MM.1S (cell line): ENCODE measurements at regions not wholly inside any gene's neighbourhood (a gene's known extent, or its start where the extent isn't known, plus 50 kb on each side); places are given as distances from the start of the nearest gene placed in this dataset.
"Not testable (repeated sequence)": the region's sequence is repeated elsewhere in the genome, so short reads cannot be mapped to it uniquely, and the experiment has no call there.

Experiments
- DNase-seq: peaks from one replicate; pipeline ENCODE4 v3.0.0-alpha.2; 2015
- H2AFZ ChIP-seq: fragments of 300-600 bp; sonication (generic); 2 replicates; pipeline ENCODE4 v1.6.0; 2016; ENCODE audit warnings: antibody characterized with exemption, low read length
- H3F3A ChIP-seq: fragments of 300-600 bp; sonication (generic); 2 replicates; pipeline ENCODE4 v1.6.1; 2016; ENCODE audit warnings: mild to moderate bottlenecking, antibody characterized with exemption, low read length, moderate library complexity, mixed read lengths; ENCODE audit not compliant: insufficient read depth
- H3K27ac ChIP-seq: fragments of 300-600 bp; sonication (generic); 2 replicates; pipeline ENCODE4 v1.5.1; 2016; ENCODE audit warnings: mild to moderate bottlenecking, low read length
- H3K27me3 ChIP-seq: fragments of 300-600 bp; sonication (generic); replicated peaks from 2 replicates; pipeline ENCODE4 v1.6.0; 2016; ENCODE audit warnings: low read length; ENCODE audit not compliant: insufficient read depth
- H3K36me3 ChIP-seq: fragments of 300-600 bp; sonication (generic); replicated peaks from 2 replicates; pipeline ENCODE4 v1.6.1; 2016; ENCODE audit warnings: mild to moderate bottlenecking, low read length, mixed read lengths; ENCODE audit not compliant: insufficient read depth
- H3K4me1 ChIP-seq: fragments of 300-600 bp; sonication (generic); 2 replicates; pipeline ENCODE4 v1.6.1; 2016; ENCODE audit warnings: low read length, mixed read lengths
- H3K4me2 ChIP-seq: fragments of 300-600 bp; sonication (generic); 2 replicates; pipeline ENCODE4 v1.6.0; 2016; ENCODE audit warnings: low read depth, low read length
- H3K4me3 ChIP-seq: fragments of 300-600 bp; sonication (generic); 2 replicates; pipeline ENCODE4 v1.5.1; 2016; ENCODE audit warnings: low read length, mixed read lengths
- H3K79me2 ChIP-seq: fragments of 300-600 bp; sonication (generic); 2 replicates; pipeline ENCODE4 v1.6.1; 2016; ENCODE audit warnings: mixed run types, low read length, mixed read lengths
- H3K9ac ChIP-seq: fragments of 300-600 bp; sonication (generic); 2 replicates; pipeline ENCODE4 v1.6.1; 2016; ENCODE audit warnings: low read length, mixed read lengths
- H3K9me2 ChIP-seq: fragments of 300-600 bp; sonication (generic); replicated peaks from 2 replicates; pipeline ENCODE4 v1.6.1; 2016; ENCODE audit warnings: mild to moderate bottlenecking, low read length, mixed read lengths; ENCODE audit not compliant: insufficient read depth
- H3K9me3 ChIP-seq: fragments of 300-600 bp; sonication (generic); replicated peaks from 2 replicates; pipeline ENCODE4 v1.6.1; 2016; ENCODE audit warnings: mild to moderate bottlenecking, low read length, mixed read lengths; ENCODE audit not compliant: insufficient read depth
- H4K20me1 ChIP-seq: fragments of 300-600 bp; sonication (generic); 2 replicates; pipeline ENCODE4 v1.6.1; 2016; ENCODE audit warnings: mild to moderate bottlenecking, low read length, moderate library complexity, mixed read lengths; ENCODE audit not compliant: insufficient read depth
- CTCF ChIP-seq: fragments of 300-600 bp; sonication (generic); IDR thresholded peaks from 2 replicates; pipeline ENCODE4 v1.5.1; 2016; ENCODE audit warnings: antibody characterized with exemption, low read length, mixed read lengths

GRCh38 chr2:90235452-90235851, 1544.0 kb downstream of the RPIA start:
- not testable (repeated sequence) for H3K27ac ChIP-seq, H3K4me3 ChIP-seq, H3F3A ChIP-seq, H3K27me3 ChIP-seq, H3K9ac ChIP-seq, H3K9me2 ChIP-seq, H3K36me3 ChIP-seq, H3K79me2 ChIP-seq, H3K4me2 ChIP-seq, DNase-seq, H4K20me1 ChIP-seq, H3K9me3 ChIP-seq, H3K4me1 ChIP-seq, H2AFZ ChIP-seq

GRCh38 chr2:90237923-90238361, 1546.5 kb downstream of the RPIA start:
- not testable (repeated sequence) for H4K20me1 ChIP-seq, H3K4me3 ChIP-seq, H3K4me1 ChIP-seq, H2AFZ ChIP-seq, H3F3A ChIP-seq, H3K9ac ChIP-seq, H3K9me3 ChIP-seq, H3K9me2 ChIP-seq, H3K79me2 ChIP-seq, H3K36me3 ChIP-seq, H3K27ac ChIP-seq, H3K27me3 ChIP-seq, DNase-seq
- TF ChIP-seq CTCF: peak; percentile 51
- H3K4me2 ChIP-seq: peak overlapping the region; percentile 43; the same call in 1 of the 2 replicates

GRCh38 chr2:90238505-90239230, 1547.2 kb downstream of the RPIA start:
- H3F3A ChIP-seq, H3K9ac ChIP-seq, H3K27me3 ChIP-seq, H3K9me3 ChIP-seq, H4K20me1 ChIP-seq, H3K9me2 ChIP-seq, H3K36me3 ChIP-seq, H3K79me2 ChIP-seq, H3K4me2 ChIP-seq, H3K4me1 ChIP-seq, DNase-seq, H2AFZ ChIP-seq, H3K4me3 ChIP-seq, H3K27ac ChIP-seq: not testable (repeated sequence)

- not testable (repeated sequence) for H3K79me2 ChIP-seq, DNase-seq, H3K9ac ChIP-seq, H3F3A ChIP-seq, H3K4me2 ChIP-seq, H3K9me2 ChIP-seq, H4K20me1 ChIP-seq, H2AFZ ChIP-seq, H3K4me3 ChIP-seq, H3K4me1 ChIP-seq, H3K36me3 ChIP-seq, H3K27me3 ChIP-seq, H3K27ac ChIP-seq, H3K9me3 ChIP-seq
These were observed 1548.3 kb downstream of the RPIA start for GRCh38 chr2:90239769-90240168.

- DNase-seq, H3K4me3 ChIP-seq, H3K27ac ChIP-seq, H2AFZ ChIP-seq, H3K27me3 ChIP-seq, H3K4me2 ChIP-seq, H4K20me1 ChIP-seq, H3F3A ChIP-seq, H3K36me3 ChIP-seq, H3K9ac ChIP-seq, H3K79me2 ChIP-seq, H3K4me1 ChIP-seq, H3K9me3 ChIP-seq, H3K9me2 ChIP-seq: not testable (repeated sequence)
These were observed 1553.7 kb downstream of the RPIA start for GRCh38 chr2:90244902-90245765.

GRCh38 chr2:90248400-90248799, 1556.9 kb downstream of the RPIA start:
- not testable (repeated sequence) for H4K20me1 ChIP-seq, H3K4me3 ChIP-seq, H3K36me3 ChIP-seq, H3K79me2 ChIP-seq, H3K4me2 ChIP-seq, H3K4me1 ChIP-seq, H2AFZ ChIP-seq, H3K27me3 ChIP-seq, H3K9me2 ChIP-seq, H3K9me3 ChIP-seq, H3K27ac ChIP-seq, H3K9ac ChIP-seq, H3F3A ChIP-seq, DNase-seq

GRCh38 chr2:90250350-90250749, 1558.9 kb downstream of the RPIA start:
- H3K36me3 ChIP-seq, H3K9me3 ChIP-seq, DNase-seq, H3K9me2 ChIP-seq, H3K79me2 ChIP-seq, H3K4me2 ChIP-seq, H3K27me3 ChIP-seq, H3K27ac ChIP-seq, H3K4me3 ChIP-seq, H3K9ac ChIP-seq, H3K4me1 ChIP-seq, H3F3A ChIP-seq, H2AFZ ChIP-seq, H4K20me1 ChIP-seq: not testable (repeated sequence)
